BE2C (cell line): ENCODE measurements at regions not wholly inside any gene's neighbourhood (a gene's known extent, or its start where the extent isn't known, plus 50 kb on each side); places are given as distances from the start of the nearest gene placed in this dataset.

Experiments
- DNase-seq: peaks from one replicate; pipeline ENCODE4 v3.0.0-alpha.2; 2020
- H3K27me3 ChIP-seq: fragments of 250-450 bp; sonication (Bioruptor Pico); 2 replicates; pipeline ENCODE4 v1.5.1; 2020; ENCODE audit warnings: mild to moderate bottlenecking
- H3K36me3 ChIP-seq: fragments of 250-450 bp; sonication (Bioruptor Pico); 2 replicates; pipeline ENCODE4 v1.5.1; 2020; ENCODE audit warnings: mild to moderate bottlenecking
- H3K4me1 ChIP-seq: fragments of 250-450 bp; sonication (Bioruptor Pico); 2 replicates; pipeline ENCODE4 v1.5.1; 2020
- H3K4me3 ChIP-seq: 2 replicates; pipeline ENCODE4 v1.5.1; 2011; ENCODE audit warnings: low read depth, low read length
- H3K9me3 ChIP-seq: fragments of 250-450 bp; sonication (Bioruptor Pico); 2 replicates; pipeline ENCODE4 v1.5.1; 2020
- CTCF ChIP-seq: IDR thresholded peaks from 2 replicates; pipeline ENCODE4 v1.5.1; 2012; ENCODE audit warnings: mild to moderate bottlenecking, low read depth, low read length

- Histone ChIP-seq H3K27me3 (no peaks in the 10 kb centered on the region), H3K36me3 (no peaks in the 10 kb centered on the region), H3K4me1 (no peaks in the 10 kb centered on the region), H3K9me3 (no peaks in the 10 kb centered on the region), H3K4me3 (no peak overlapping the region)
- no peak for TF ChIP-seq CTCF
- DNase-seq, result no peak
Measured at GRCh38 chr7:57071-57470, 135.3 kb upstream of the FAM20C start.

GRCh38 chr7:57482-58255, 134.7 kb upstream of the FAM20C start:
- no peak for TF ChIP-seq CTCF
- no peaks in the 10 kb centered on the region for H3K4me1 ChIP-seq
- H3K9me3 ChIP-seq, result no peaks in the 10 kb centered on the region
- no peaks in the 10 kb centered on the region for H3K27me3 ChIP-seq
- H3K36me3 ChIP-seq, result no peaks in the 10 kb centered on the region
- H3K4me3 ChIP-seq, result no peak overlapping the region
- no peak for DNase-seq

GRCh38 chr7:58316-58715, 134.1 kb upstream of the FAM20C start:
- DNase-seq, result no peak
- no peaks in the 10 kb centered on the region for H3K36me3 ChIP-seq
- no peaks in the 10 kb centered on the region for H3K9me3 ChIP-seq
- no peaks in the 10 kb centered on the region for H3K27me3 ChIP-seq
- H3K4me3 ChIP-seq, result no peak overlapping the region
- TF ChIP-seq CTCF, result no peak
- H3K4me1 ChIP-seq, result no peaks in the 10 kb centered on the region

- Histone ChIP-seq H3K9me3 (no peaks in the 10 kb centered on the region), H3K36me3 (no peaks in the 10 kb centered on the region), H3K4me1 (no peaks in the 10 kb centered on the region), H3K27me3 (no peaks in the 10 kb centered on the region), H3K4me3 (no peak overlapping the region)
- TF ChIP-seq CTCF, result no peak
- no peak for DNase-seq
Measured at GRCh38 chr7:59079-60016, 133.0 kb upstream of the FAM20C start.

GRCh38 chr7:60017-60675, 132.2 kb upstream of the FAM20C start:
- no peak for TF ChIP-seq CTCF
- H3K36me3 ChIP-seq, result no peaks in the 10 kb centered on the region
- DNase-seq, result no peak
- H3K9me3 ChIP-seq, result no peaks in the 10 kb centered on the region
- H3K27me3 ChIP-seq, result no peaks in the 10 kb centered on the region
- H3K4me1 ChIP-seq, result no peaks in the 10 kb centered on the region
- no peak overlapping the region for H3K4me3 ChIP-seq
